SK-N-MC (cell line): ENCODE measurements at regions not wholly inside any gene's neighbourhood (a gene's known extent, or its start where the extent isn't known, plus 50 kb on each side); places are given as distances from the start of the nearest gene placed in this dataset.

Experiments used
- EZH2 ChIP-seq: fragments of 200-600 bp; sonication (generic); IDR thresholded peaks from one replicate; pipeline ENCODE4 v1.6.1; 2017; ENCODE audit warnings: antibody characterized with exemption
- FOXP2 ChIP-seq: optimal IDR thresholded peaks from 2 replicates; pipeline ENCODE3; 2011; ENCODE audit warnings: mild to moderate bottlenecking, moderate library complexity; ENCODE audit not compliant: insufficient read depth; ENCODE audit errors: extremely low read length, control extremely low read depth
- POLR2AphosphoS5 ChIP-seq: IDR thresholded peaks from 2 replicates; pipeline ENCODE4 v1.6.1; 2012; ENCODE audit warnings: mild to moderate bottlenecking, low read depth, low read length, borderline replicate concordance

DNA sequence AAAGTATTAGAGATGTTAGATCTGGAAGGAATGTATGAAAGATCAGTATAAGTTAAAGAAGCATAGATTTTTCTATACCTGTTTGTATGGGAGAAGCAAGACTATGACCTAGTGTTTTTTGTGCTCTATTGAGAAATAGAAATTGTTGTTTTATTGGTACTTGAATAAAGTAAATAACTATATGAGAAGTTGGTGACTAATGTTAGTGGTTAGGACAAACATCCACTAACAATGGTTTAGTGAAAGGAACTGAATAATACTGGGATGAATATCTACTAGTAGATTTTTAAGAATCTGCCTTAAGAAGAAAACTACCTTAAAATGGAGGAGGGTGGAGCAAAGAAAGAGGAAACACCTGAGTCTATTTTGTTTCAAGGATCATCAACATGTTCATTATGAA is 521.1 kb upstream of the POT1 start:
- TF ChIP-seq EZH2 (no peak), POLR2AphosphoS5 (no peak), FOXP2 (no peak)
